SK-N-SH (cell line): ENCODE measurements at regions not wholly inside any gene's neighbourhood (a gene's known extent, or its start where the extent isn't known, plus 50 kb on each side); places are given as distances from the start of the nearest gene placed in this dataset.

Experiments
- CTCF ChIA-PET: fragments of 300-600, 350-600 bp; formaldehyde crosslinking; extraction: SDS; loops from one replicate; lab custom pipeline; 2021; lab: Yijun Ruan, JAX
- POLR2A ChIA-PET: fragments of 350-600 bp; sonication (Branson Sonifier 250); formaldehyde crosslinking; extraction: SDS; loops from one replicate; lab custom pipeline; 2020; ENCODE audit warnings: antibody characterized with exemption, inconsistent platforms; lab: Yijun Ruan, JAX
- DNase-seq: peaks from one replicate; pipeline ENCODE4 v3.0.0; 2012
- H2AFZ ChIP-seq: fragments of 200-600 bp; sonication (generic); 2 replicates; pipeline ENCODE4 v1.8.1; 2016; ENCODE audit warnings: antibody characterized with exemption, mild to moderate bottlenecking, low read depth
- H3F3A ChIP-seq: fragments of 200-600 bp; sonication (generic); replicated peaks from 2 replicates; pipeline ENCODE3; 2016; ENCODE audit warnings: antibody characterized with exemption, mild to moderate bottlenecking; ENCODE audit not compliant: insufficient read depth
- H3K27ac ChIP-seq, 2 experiments: fragments of 200-500 bp in 1 of 2; fragments of 200-600 bp in 1 of 2; sonication (Bioruptor generic) in 1 of 2; sonication (generic), shearing (Covaris generic) in 1 of 2; 2 replicates each; pipeline versions ENCODE4 v1.5.1 to v1.6.1; 2014 to 2016; ENCODE audit warnings: low read depth in 2 of 2, inconsistent platforms in 1 of 2, low read length in 1 of 2, mild to moderate bottlenecking in 1 of 2, mixed read lengths in 1 of 2
- H3K27me3 ChIP-seq: fragments of 200-600 bp; sonication (generic), shearing (Covaris generic); 2 replicates; pipeline ENCODE4 v1.6.1; 2016; ENCODE audit warnings: mixed run types; ENCODE audit not compliant: insufficient read depth
- H3K36me3 ChIP-seq, 2 experiments: fragments of 200-500 bp in 1 of 2; fragments of 200-600 bp in 1 of 2; sonication (Bioruptor generic) in 1 of 2; sonication (generic) in 1 of 2; replicated peaks in 1 of 2; 2 replicates each; pipeline versions ENCODE3 to v1.5.1; 2014 to 2016; ENCODE audit warnings: low read length in 1 of 2, mild to moderate bottlenecking in 1 of 2; ENCODE audit not compliant: insufficient read depth in 2 of 2, control insufficient read depth in 1 of 2
- H3K4me1 ChIP-seq, 2 experiments: fragments of 200-500 bp in 1 of 2; fragments of 200-600 bp in 1 of 2; sonication (Bioruptor generic) in 1 of 2; sonication (generic), shearing (Covaris generic) in 1 of 2; 2 replicates each; pipeline versions ENCODE4 v1.5.1 to v1.6.1; 2014 to 2016; ENCODE audit warnings: low read depth in 1 of 2, low read length in 1 of 2, mixed run types in 1 of 2; ENCODE audit not compliant: insufficient read depth in 2 of 2, control insufficient read depth in 1 of 2
- H3K4me2 ChIP-seq: fragments of 200-600 bp; sonication (generic), shearing (Covaris generic); 2 replicates; pipeline ENCODE4 v1.6.1; 2017; ENCODE audit warnings: mixed run types
- H3K4me3 ChIP-seq, 2 experiments: fragments of 200-500 bp in 1 of 2; fragments of 200-600 bp in 1 of 2; sonication (Bioruptor generic) in 1 of 2; sonication (generic), shearing (Covaris generic) in 1 of 2; 2 replicates each; pipeline versions ENCODE4 v1.5.1 to v1.8.1; 2014 to 2016; ENCODE audit warnings: low read depth in 2 of 2, inconsistent platforms in 1 of 2, low read length in 1 of 2, mild to moderate bottlenecking in 1 of 2, mixed read lengths in 1 of 2, moderate library complexity in 1 of 2
- H3K79me2 ChIP-seq: fragments of 200-600 bp; sonication (generic); 2 replicates; pipeline ENCODE4 v1.8.1; 2017; ENCODE audit warnings: mild to moderate bottlenecking; ENCODE audit not compliant: insufficient read depth
- H3K9ac ChIP-seq: fragments of 200-600 bp; sonication (generic); 2 replicates; pipeline ENCODE4 v1.6.1; 2017; ENCODE audit warnings: mixed run types
- H3K9me2 ChIP-seq: fragments of 200-600 bp; sonication (generic); 2 replicates; pipeline ENCODE4 v1.6.1; 2017; ENCODE audit warnings: mixed run types
- H3K9me3 ChIP-seq: fragments of 200-600 bp; sonication (generic); 2 replicates; pipeline ENCODE4 v1.6.1; 2017; ENCODE audit warnings: mixed run types, mild to moderate bottlenecking, moderate library complexity
- H4K20me1 ChIP-seq: fragments of 200-600 bp; sonication (generic); 2 replicates; pipeline ENCODE4 v1.6.1; 2017; ENCODE audit warnings: mild to moderate bottlenecking, mixed run types; ENCODE audit not compliant: insufficient read depth
- CHD2 ChIP-seq: fragments of 150-350 bp; IDR thresholded peaks from 2 replicates; pipeline ENCODE4 v1.6.1; 2018; ENCODE audit warnings: low read length; ENCODE audit not compliant: partially characterized antibody
- FOSL2 ChIP-seq: IDR thresholded peaks from 2 replicates; pipeline ENCODE4 v1.4.0; 2012; ENCODE audit warnings: low read depth, mild to moderate bottlenecking, moderate library complexity, borderline replicate concordance
- GABPA ChIP-seq: IDR thresholded peaks from 2 replicates; pipeline ENCODE4 v1.4.0; 2012; ENCODE audit warnings: low read depth, mild to moderate bottlenecking
- GATA2 ChIP-seq: sonication (generic); formaldehyde crosslinking; IDR thresholded peaks from 2 replicates; pipeline ENCODE4 v1.5.0; 2020; ENCODE audit warnings: mild to moderate bottlenecking, missing genetic modification reagents
- IRF3 ChIP-seq: fragments of 150-350 bp; IDR thresholded peaks from 2 replicates; pipeline ENCODE4 v1.6.1; 2016; ENCODE audit warnings: mild to moderate bottlenecking, low read depth, low read length
- NRF1 ChIP-seq: IDR thresholded peaks from 2 replicates; pipeline ENCODE4 v1.6.1; 2012; ENCODE audit warnings: low read depth, mild to moderate bottlenecking, low read length
- RFX5 ChIP-seq: IDR thresholded peaks from 2 replicates; pipeline ENCODE4 v1.6.1; 2012; ENCODE audit warnings: mild to moderate bottlenecking, improper control_type of control experiment, low read length
- TAF1 ChIP-seq: IDR thresholded peaks from 2 replicates; pipeline ENCODE4 v1.6.1; 2012; ENCODE audit warnings: low read depth, mild to moderate bottlenecking, low read length, moderate library complexity, borderline replicate concordance
- TEAD4 ChIP-seq: IDR thresholded peaks from 2 replicates; pipeline ENCODE4 v1.4.0; 2012; ENCODE audit warnings: mild to moderate bottlenecking, borderline replicate concordance; ENCODE audit not compliant: insufficient read depth
- whole genome bisulfite sequencing: methylation state at CpG from one replicate; pipeline ENCODE4 v1.1.6; 2017; ENCODE audit warnings: low lambda C conversion rate; 5-methylcytosine and 5-hydroxymethylcytosine counted together
- TF ChIP-seq, protein P1 (sequence below): IDR thresholded peaks from 2 replicates; pipeline ENCODE4 v1.6.1; 2012; ENCODE audit warnings: mild to moderate bottlenecking, low read depth, low read length, moderate library complexity

GRCh38 chr7:13508586-13508985 lies 480.9 kb downstream of the ETV1 start:
- no peak overlapping the region for H3K4me2 ChIP-seq
- CTCF ChIA-PET: interaction anchor here (1.3 kb wide), 1 partner anchor 16 kb away, joined by 3 read pairs; no protein-coding TSS in a partner anchor
- H3F3A ChIP-seq: no peaks in the 10 kb centered on the region

GRCh38 chr7:13518738-13519137 lies 470.7 kb downstream of the ETV1 start:
- no peak for DNase-seq
- Histone ChIP-seq H4K20me1 (no peaks in the 10 kb centered on the region), H3K36me3 (no peaks in the 10 kb centered on the region), H3K79me2 (no peaks in the 10 kb centered on the region), H3K27ac (no peak overlapping the region), H3K4me2 (no peak overlapping the region), H3F3A (no peaks in the 10 kb centered on the region), H3K4me3 (no peak overlapping the region), H3K4me1 (no peaks in the 10 kb centered on the region), H3K9me2 (no peaks in the 10 kb centered on the region), H3K27me3 (no peaks in the 10 kb centered on the region), H2AFZ (no peak overlapping the region), H3K9ac (no peak overlapping the region), H3K9me3 (no peaks in the 10 kb centered on the region)
- CTCF ChIA-PET: interaction anchor here (0.6 to 1.5 kb wide), 4 partner anchors 13 to 1172 kb away, joined by 3 to 4 read pairs (median 3); no protein-coding TSS in a partner anchor
- 52% methylated on average over 1 of the region's 1 CpG for WGBS
- TF ChIP-seq CHD2 (no peak), NRF1 (no peak), RFX5 (no peak), GABPA (no peak), GATA2 (CRISPR knock-in tag) (no peak), TEAD4 (no peak), IRF3 (no peak)
- TF ChIP-seq, protein P1, sequence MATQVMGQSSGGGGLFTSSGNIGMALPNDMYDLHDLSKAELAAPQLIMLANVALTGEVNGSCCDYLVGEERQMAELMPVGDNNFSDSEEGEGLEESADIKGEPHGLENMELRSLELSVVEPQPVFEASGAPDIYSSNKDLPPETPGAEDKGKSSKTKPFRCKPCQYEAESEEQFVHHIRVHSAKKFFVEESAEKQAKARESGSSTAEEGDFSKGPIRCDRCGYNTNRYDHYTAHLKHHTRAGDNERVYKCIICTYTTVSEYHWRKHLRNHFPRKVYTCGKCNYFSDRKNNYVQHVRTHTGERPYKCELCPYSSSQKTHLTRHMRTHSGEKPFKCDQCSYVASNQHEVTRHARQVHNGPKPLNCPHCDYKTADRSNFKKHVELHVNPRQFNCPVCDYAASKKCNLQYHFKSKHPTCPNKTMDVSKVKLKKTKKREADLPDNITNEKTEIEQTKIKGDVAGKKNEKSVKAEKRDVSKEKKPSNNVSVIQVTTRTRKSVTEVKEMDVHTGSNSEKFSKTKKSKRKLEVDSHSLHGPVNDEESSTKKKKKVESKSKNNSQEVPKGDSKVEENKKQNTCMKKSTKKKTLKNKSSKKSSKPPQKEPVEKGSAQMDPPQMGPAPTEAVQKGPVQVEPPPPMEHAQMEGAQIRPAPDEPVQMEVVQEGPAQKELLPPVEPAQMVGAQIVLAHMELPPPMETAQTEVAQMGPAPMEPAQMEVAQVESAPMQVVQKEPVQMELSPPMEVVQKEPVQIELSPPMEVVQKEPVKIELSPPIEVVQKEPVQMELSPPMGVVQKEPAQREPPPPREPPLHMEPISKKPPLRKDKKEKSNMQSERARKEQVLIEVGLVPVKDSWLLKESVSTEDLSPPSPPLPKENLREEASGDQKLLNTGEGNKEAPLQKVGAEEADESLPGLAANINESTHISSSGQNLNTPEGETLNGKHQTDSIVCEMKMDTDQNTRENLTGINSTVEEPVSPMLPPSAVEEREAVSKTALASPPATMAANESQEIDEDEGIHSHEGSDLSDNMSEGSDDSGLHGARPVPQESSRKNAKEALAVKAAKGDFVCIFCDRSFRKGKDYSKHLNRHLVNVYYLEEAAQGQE: no peak
- POLR2A ChIA-PET: no interaction called here

More at GRCh38 chr7:13508586-13508985, 480.9 kb downstream of the ETV1 start:
- Histone ChIP-seq H3K9me3 (no peaks in the 10 kb centered on the region; the same call in 1 of the 2 replicates), H3K4me1 (no peaks in the 10 kb centered on the region; a peak in 1 of 4 replicates), H3K9me2 (no peaks in the 10 kb centered on the region), H3K4me3 (no peak overlapping the region), H4K20me1 (no peaks in the 10 kb centered on the region), H3K79me2 (no peaks in the 10 kb centered on the region), H3K27me3 (no peaks in the 10 kb centered on the region), H2AFZ (no peak overlapping the region), H3K36me3 (no peaks in the 10 kb centered on the region), H3K9ac (no peak overlapping the region), H3K27ac (no peak overlapping the region)
- WGBS: 27% methylated on average over 1 of the region's 1 CpG
- DNase-seq: no peak
- POLR2A ChIA-PET: no interaction called here
- TF ChIP-seq TAF1: no peak
- peak; percentile 20; the same call in 1 of the 2 replicates for TF ChIP-seq FOSL2
